DMS114 treated with DMSO at 0.1 percent for 48 hours (cell line): ENCODE measurements at regions not wholly inside any gene's neighbourhood (a gene's known extent, or its start where the extent isn't known, plus 50 kb on each side); places are given as distances from the start of the nearest gene placed in this dataset.
"Not testable (repeated sequence)": the region's sequence is repeated elsewhere in the genome, so short reads cannot be mapped to it uniquely, and the experiment has no call there.

Source experiments
- DNase-seq: peaks from one replicate; lab custom pipeline; 2025; ENCODE audit not compliant: unreplicated experiment; lab: John Stamatoyannopoulos, UW

- no peak for DNase-seq
Measured at GRCh38 chr14:104303705-104304425, 165.5 kb downstream of the KIF26A start.

- no peak for DNase-seq
Measured at GRCh38 chr14:104304451-104305351, 166.3 kb downstream of the KIF26A start.

- DNase-seq: no peak
Measured at GRCh38 chr14:104305511-104306449, 167.4 kb downstream of the KIF26A start.

- no peak for DNase-seq
Measured at GRCh38 chr14:104306450-104307040, 168.2 kb downstream of the KIF26A start.

- DNase-seq: no peak
Measured at GRCh38 chr14:104307246-104307626, 168.8 kb downstream of the KIF26A start.

GRCh38 chr14:104307627-104308401 lies 169.4 kb downstream of the KIF26A start:
- DNase-seq: no peak

GRCh38 chr14:104308534-104308933 lies 170.1 kb downstream of the KIF26A start:
- DNase-seq: not testable (repeated sequence)

GRCh38 chr14:104309657-104310369 lies 171.4 kb downstream of the KIF26A start:
- DNase-seq: no peak

- no peak for DNase-seq
Measured at GRCh38 chr14:104311358-104311757, 173.0 kb downstream of the KIF26A start.

- no peak for DNase-seq
Measured at GRCh38 chr14:104313674-104314073, 175.3 kb downstream of the KIF26A start.

GRCh38 chr14:104314251-104314941 lies 176.0 kb downstream of the KIF26A start:
- DNase-seq: no peak

- no peak for DNase-seq
Measured at GRCh38 chr14:104315169-104315568, 176.8 kb downstream of the KIF26A start.

- DNase-seq: no peak
Measured at GRCh38 chr14:104315625-104316024, 177.2 kb downstream of the KIF26A start.

- DNase-seq: no peak
Measured at GRCh38 chr14:104316121-104316722, 177.8 kb downstream of the KIF26A start.

- DNase-seq: no peak
Measured at GRCh38 chr14:104316723-104317491, 178.5 kb downstream of the KIF26A start.

- no peak for DNase-seq
Measured at GRCh38 chr14:104317492-104317805, 179.1 kb downstream of the KIF26A start.

- DNase-seq: no peak
Measured at GRCh38 chr14:104317975-104318557, 179.7 kb downstream of the KIF26A start.
